Esophagus (tissue), 2 donors: ENCODE measurements at regions not wholly inside any gene's neighbourhood (a gene's known extent, or its start where the extent isn't known, plus 50 kb on each side); places are given as distances from the start of the nearest gene placed in this dataset.

Experiments used
- H3K27ac ChIP-seq, 2 donors: one replicate each; pipeline ENCODE4 v1.5.1; 2013; ENCODE audit warnings: low read depth in 2 of 2, mild to moderate bottlenecking in 2 of 2, inconsistent platforms in 1 of 2, low read length in 1 of 2, moderate library complexity in 1 of 2
- H3K27me3 ChIP-seq, 2 donors: one replicate each; pipeline ENCODE4 v1.6.1; 2013; ENCODE audit warnings: low read length in 2 of 2, control low read depth in 1 of 2, mild to moderate bottlenecking in 1 of 2; ENCODE audit not compliant: insufficient read depth in 2 of 2, control insufficient read depth in 1 of 2
- H3K36me3 ChIP-seq, 2 donors: one replicate each; pipeline ENCODE4 v1.6.1; 2013; ENCODE audit warnings: low read length in 1 of 2; ENCODE audit not compliant: control insufficient read depth in 2 of 2, insufficient read depth in 2 of 2
- H3K4me1 ChIP-seq, 2 donors: one replicate each; pipeline ENCODE4 v1.6.1; 2013; ENCODE audit warnings: low read length in 1 of 2; ENCODE audit not compliant: control insufficient read depth in 2 of 2, insufficient read depth in 2 of 2
- H3K4me3 ChIP-seq, 2 donors: one replicate each; pipeline ENCODE4 v1.5.1; 2013; ENCODE audit warnings: low read length in 2 of 2, mild to moderate bottlenecking in 2 of 2, low read depth in 1 of 2, moderate library complexity in 1 of 2
- H3K9me3 ChIP-seq, 2 donors: one replicate each; pipeline ENCODE4 v1.6.1; 2013; ENCODE audit warnings: mild to moderate bottlenecking in 2 of 2, low read depth in 1 of 2, low read length in 1 of 2, moderate library complexity in 1 of 2; ENCODE audit not compliant: control insufficient read depth in 2 of 2, insufficient read depth in 1 of 2
- WGBS, 2 donors: extraction: QIAGEN DNeasy Blood & Tissue Kit; methylation state at CpG; one replicate each; pipeline ENCODE4 v1.1.7; 2013; 5-methylcytosine and 5-hydroxymethylcytosine counted together
- donor health status: healthy with polysubstance abuse.
- donor health status: Bipolar disorder and iron deficiency.

GRCh38 chr6:2360716-2361115 lies 115.3 kb upstream of the GMDS start:
- H3K27me3 ChIP-seq: no peaks in the 10 kb centered on the region
- H3K9me3 ChIP-seq: no peaks in the 10 kb centered on the region
- WGBS, 2 donors: 96% methylated on average over 5 of the region's 5 CpGs
- no peak overlapping the region for H3K4me3 ChIP-seq
- H3K27ac ChIP-seq: no peak overlapping the region
- no peaks in the 10 kb centered on the region for H3K36me3 ChIP-seq
- H3K4me1 ChIP-seq: no peaks in the 10 kb centered on the region

GRCh38 chr6:2360126-2360525 lies 114.7 kb upstream of the GMDS start:
- WGBS, 2 donors: 79 to 80% methylated on average over 5 of the region's 5 CpGs
- H3K9me3 ChIP-seq: no peaks in the 10 kb centered on the region

GRCh38 chr6:2355150-2355549 lies 109.7 kb upstream of the GMDS start:
- no peaks in the 10 kb centered on the region for H3K4me1 ChIP-seq
- H3K36me3 ChIP-seq: no peaks in the 10 kb centered on the region
- H3K27ac ChIP-seq: no peak overlapping the region
- no peaks in the 10 kb centered on the region for H3K27me3 ChIP-seq
- H3K9me3 ChIP-seq: no peaks in the 10 kb centered on the region
- 64 to 72% methylated on average over 3 of the region's 3 CpGs for WGBS, 2 donors
- H3K4me3 ChIP-seq: no peak overlapping the region

More at GRCh38 chr6:2360126-2360525, 114.7 kb upstream of the GMDS start:
- H3K27ac ChIP-seq: no peak overlapping the region
- H3K36me3 ChIP-seq: no peaks in the 10 kb centered on the region
- H3K27me3 ChIP-seq: no peaks in the 10 kb centered on the region
- H3K4me3 ChIP-seq: no peak overlapping the region
- H3K4me1 ChIP-seq: no peaks in the 10 kb centered on the region

GRCh38 chr6:2354138-2354491 lies 108.7 kb upstream of the GMDS start:
- H3K4me1 ChIP-seq: no peaks in the 10 kb centered on the region
- H3K9me3 ChIP-seq: no peaks in the 10 kb centered on the region
- H3K4me3 ChIP-seq: no peak overlapping the region
- H3K27ac ChIP-seq: no peak overlapping the region
- no peaks in the 10 kb centered on the region for H3K27me3 ChIP-seq
- WGBS, 2 donors: 57 to 58% methylated on average over 6 of the region's 6 CpGs
- H3K36me3 ChIP-seq: no peaks in the 10 kb centered on the region

GRCh38 chr6:2353412-2354137 lies 108.2 kb upstream of the GMDS start:
- H3K4me3 ChIP-seq: no peak overlapping the region
- H3K27ac ChIP-seq: no peak overlapping the region
- no peaks in the 10 kb centered on the region for H3K27me3 ChIP-seq
- H3K9me3 ChIP-seq: no peaks in the 10 kb centered on the region
- H3K4me1 ChIP-seq: no peaks in the 10 kb centered on the region
- H3K36me3 ChIP-seq: no peaks in the 10 kb centered on the region
- WGBS, 2 donors: 47 to 57% methylated on average over 10 of the region's 10 CpGs

- no peaks in the 10 kb centered on the region for H3K4me1 ChIP-seq
- H3K9me3 ChIP-seq: no peaks in the 10 kb centered on the region
- no peaks in the 10 kb centered on the region for H3K36me3 ChIP-seq
- H3K27ac ChIP-seq: no peak overlapping the region
- no peaks in the 10 kb centered on the region for H3K27me3 ChIP-seq
- H3K4me3 ChIP-seq: no peak overlapping the region
- 88 to 92% methylated on average over 4 of the region's 4 CpGs for WGBS, 2 donors
Measured at GRCh38 chr6:2351807-2352431, 106.5 kb upstream of the GMDS start.

- H3K27ac ChIP-seq: no peak overlapping the region
- H3K4me1 ChIP-seq: no peaks in the 10 kb centered on the region
- 87 to 94% methylated on average over 5 of the region's 5 CpGs for WGBS, 2 donors
- H3K27me3 ChIP-seq: no peaks in the 10 kb centered on the region
- no peaks in the 10 kb centered on the region for H3K9me3 ChIP-seq
- H3K36me3 ChIP-seq: no peaks in the 10 kb centered on the region
- H3K4me3 ChIP-seq: no peak overlapping the region
Measured at GRCh38 chr6:2351090-2351489, 105.7 kb upstream of the GMDS start.

GRCh38 chr6:2346078-2346477 lies 100.7 kb upstream of the GMDS start:
- 88 to 93% methylated on average over 3 of the region's 3 CpGs for WGBS, 2 donors
- no peak overlapping the region for H3K4me3 ChIP-seq
- no peak overlapping the region for H3K27ac ChIP-seq
- H3K36me3 ChIP-seq: no peaks in the 10 kb centered on the region
- peaks cover 0 to 2% of the 10 kb centered on the region in 2 donors for H3K27me3 ChIP-seq
- peaks cover 0 to 3% of the 10 kb centered on the region in 2 donors for H3K9me3 ChIP-seq
- H3K4me1 ChIP-seq: no peaks in the 10 kb centered on the region

- Histone ChIP-seq H3K4me3 (no peak overlapping the region), H3K9me3 (peaks cover 0 to 3% of the 10 kb centered on the region in 2 donors), H3K27me3 (peaks cover 0 to 2% of the 10 kb centered on the region in 2 donors), H3K4me1 (no peaks in the 10 kb centered on the region), H3K27ac (no peak overlapping the region), H3K36me3 (no peaks in the 10 kb centered on the region)
- WGBS, 2 donors: 45 to 53% methylated on average over 6 of the region's 6 CpGs
Measured at GRCh38 chr6:2344319-2344905, 99.0 kb upstream of the GMDS start.

GRCh38 chr6:2327591-2327990 lies 82.2 kb upstream of the GMDS start:
- Histone ChIP-seq H3K4me1 (no peaks in the 10 kb centered on the region), H3K36me3 (no peaks in the 10 kb centered on the region), H3K27ac (no peak overlapping the region), H3K9me3 (peaks cover 8 to 10% of the 10 kb centered on the region in 2 donors), H3K27me3 (no peaks in the 10 kb centered on the region), H3K4me3 (no peak overlapping the region)
